ENCODE measurements at regions not wholly inside any gene's neighbourhood (a gene's known extent, or its start where the extent isn't known, plus 50 kb on each side); places are given as distances from the start of the nearest gene placed in this dataset.

DNA sequence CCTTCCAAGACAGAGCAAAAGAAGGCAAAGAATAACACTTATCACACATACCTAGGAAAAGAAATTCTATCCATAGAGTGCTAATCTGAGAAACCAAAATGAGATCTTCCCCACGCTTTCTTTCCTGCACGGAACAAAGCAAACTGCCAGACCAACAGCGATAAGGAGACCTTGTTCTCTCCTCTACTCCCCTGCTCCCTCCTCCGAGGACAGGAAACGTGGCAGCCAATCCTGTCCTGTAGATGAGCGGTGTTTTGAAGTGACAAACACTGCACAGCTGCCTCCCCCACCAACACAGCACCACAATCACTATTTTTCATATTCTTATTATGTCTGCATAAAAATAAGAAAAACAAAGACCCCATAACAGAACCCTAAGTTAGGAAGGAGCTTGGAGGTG lies 113.9 kb upstream of the IRS2 start:
- intact Hi-C loops (cut with DNase I; ENCODE audit: low total_unique reads) = no loop called here
- Histone ChIP-seq H3K36me3 (no peaks in the 10 kb centered on the region), H3K4me3 (no peak overlapping the region), H3K9me3 (no peaks in the 10 kb centered on the region), H3K27me3 (replicated peaks in 1 of 7) (no peaks in the 10 kb centered on the region), H3K4me1 (no peaks in the 10 kb centered on the region), H3K27ac (no peak overlapping the region)
- no peak for TF ChIP-seq POLR2A (IDR thresholded peaks at IDR 0.05)
- TF ChIP-seq, protein P1, sequence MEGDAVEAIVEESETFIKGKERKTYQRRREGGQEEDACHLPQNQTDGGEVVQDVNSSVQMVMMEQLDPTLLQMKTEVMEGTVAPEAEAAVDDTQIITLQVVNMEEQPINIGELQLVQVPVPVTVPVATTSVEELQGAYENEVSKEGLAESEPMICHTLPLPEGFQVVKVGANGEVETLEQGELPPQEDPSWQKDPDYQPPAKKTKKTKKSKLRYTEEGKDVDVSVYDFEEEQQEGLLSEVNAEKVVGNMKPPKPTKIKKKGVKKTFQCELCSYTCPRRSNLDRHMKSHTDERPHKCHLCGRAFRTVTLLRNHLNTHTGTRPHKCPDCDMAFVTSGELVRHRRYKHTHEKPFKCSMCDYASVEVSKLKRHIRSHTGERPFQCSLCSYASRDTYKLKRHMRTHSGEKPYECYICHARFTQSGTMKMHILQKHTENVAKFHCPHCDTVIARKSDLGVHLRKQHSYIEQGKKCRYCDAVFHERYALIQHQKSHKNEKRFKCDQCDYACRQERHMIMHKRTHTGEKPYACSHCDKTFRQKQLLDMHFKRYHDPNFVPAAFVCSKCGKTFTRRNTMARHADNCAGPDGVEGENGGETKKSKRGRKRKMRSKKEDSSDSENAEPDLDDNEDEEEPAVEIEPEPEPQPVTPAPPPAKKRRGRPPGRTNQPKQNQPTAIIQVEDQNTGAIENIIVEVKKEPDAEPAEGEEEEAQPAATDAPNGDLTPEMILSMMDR (IDR thresholded peaks at IDR 0.05 in 8 of 11, conservative IDR thresholded peaks at IDR 0.05 in 3 of 11) = no peak
- no peak for TF ChIP-seq POLR2AphosphoS5 (IDR thresholded peaks at IDR 0.05)
- DNase-seq = no peak
- WGBS, 5 donors = 9 to 50% (median 18%) methylated on average over 6 of the region's 6 CpGs

DNA sequence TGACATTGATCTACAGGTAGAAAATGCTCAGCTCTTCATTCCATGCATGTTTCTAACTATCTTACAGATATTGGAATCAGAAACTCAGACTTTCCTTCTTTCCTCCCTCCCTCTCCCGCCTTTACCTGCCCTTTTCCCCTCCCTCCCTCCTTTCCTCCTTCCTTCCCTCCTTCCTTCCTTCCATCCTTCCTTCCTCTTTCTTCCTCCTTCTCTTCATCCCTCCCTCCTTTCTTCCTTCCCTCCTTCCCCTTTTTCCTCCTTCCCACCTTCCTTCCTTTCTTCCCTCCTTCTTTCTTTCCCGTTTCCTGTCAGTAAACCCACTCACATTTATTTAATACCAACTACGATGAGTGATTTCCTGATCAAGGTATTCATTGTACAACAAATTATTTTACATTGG lies 113.4 kb upstream of the IRS2 start:
- Histone ChIP-seq H3K4me1 (no peaks in the 10 kb centered on the region), H3K9me3 (no peaks in the 10 kb centered on the region), H3K4me3 (no peak overlapping the region), H3K27ac (no peak overlapping the region), H3K36me3 (no peaks in the 10 kb centered on the region), H3K27me3 (replicated peaks in 1 of 7) (no peaks in the 10 kb centered on the region)
- intact Hi-C loops (cut with DNase I; ENCODE audit: low total_unique reads) = no loop called here
- DNase-seq = no peak
- 29 to 69% (median 57%) methylated on average over 2 to 3 of the region's 3 CpGs for WGBS, 5 donors
- TF ChIP-seq, protein P1 (IDR thresholded peaks at IDR 0.05 in 8 of 11, conservative IDR thresholded peaks at IDR 0.05 in 3 of 11) = no peak
- TF ChIP-seq POLR2A (IDR thresholded peaks at IDR 0.05) (no peak), POLR2AphosphoS5 (IDR thresholded peaks at IDR 0.05) (no peak)

GRCh38 chr13:109899316-109899715 lies 112.9 kb upstream of the IRS2 start:
- intact Hi-C loops (cut with DNase I; ENCODE audit: low total_unique reads) = no loop called here
- Histone ChIP-seq H3K36me3 (no peaks in the 10 kb centered on the region), H3K9me3 (no peaks in the 10 kb centered on the region), H3K27me3 (replicated peaks in 1 of 7) (no peaks in the 10 kb centered on the region), H3K4me1 (no peaks in the 10 kb centered on the region), H3K27ac (no peak overlapping the region), H3K4me3 (no peak overlapping the region)
- TF ChIP-seq POLR2AphosphoS5 (IDR thresholded peaks at IDR 0.05) (no peak), POLR2A (IDR thresholded peaks at IDR 0.05) (no peak)
- TF ChIP-seq, protein P1 (IDR thresholded peaks at IDR 0.05 in 8 of 11, conservative IDR thresholded peaks at IDR 0.05 in 3 of 11) = no peak
- no peak for DNase-seq
- WGBS, 5 donors = 93 to 98% (median 93%) methylated on average over 3 of the region's 3 CpGs

DNA sequence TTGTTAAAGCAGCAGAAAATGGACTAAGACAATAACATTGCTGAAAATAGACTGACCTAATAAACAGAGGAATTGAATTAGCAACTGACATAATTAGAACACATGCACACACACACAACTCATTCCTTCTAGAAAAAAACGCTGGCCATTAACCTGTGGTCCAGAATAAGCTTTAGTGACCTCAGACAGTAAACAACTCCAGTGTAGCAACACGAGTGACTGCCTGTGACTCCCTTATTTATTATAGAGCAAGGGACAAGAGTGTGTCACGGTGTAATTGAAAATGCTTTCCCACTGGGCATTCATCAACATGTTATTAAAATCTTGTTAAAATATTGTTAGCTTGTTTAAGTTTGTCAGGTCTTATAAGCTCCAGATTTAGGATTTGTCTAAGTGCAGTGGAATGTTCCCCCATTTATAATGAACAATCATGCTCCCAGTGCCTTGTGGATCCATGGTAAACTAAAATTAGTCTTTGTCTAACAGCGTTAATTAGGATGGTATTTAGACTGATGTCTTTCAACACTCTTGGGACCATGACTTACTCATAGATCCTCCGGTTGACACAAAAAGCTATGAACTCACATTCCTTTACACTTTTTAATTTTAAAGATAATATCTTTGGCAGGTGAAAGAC lies 111.7 kb upstream of the IRS2 start:
- 69 to 83% (median 80%) methylated on average over 5 of the region's 5 CpGs for WGBS, 5 donors
- no peaks in the 10 kb centered on the region for H3K9me3 ChIP-seq

More for the DNA sequence above, 111.7 kb upstream of the IRS2 start:
- no peaks in the 10 kb centered on the region for H3K27me3 ChIP-seq (replicated peaks in 1 of 7)
- TF ChIP-seq, protein P1 (IDR thresholded peaks at IDR 0.05 in 8 of 11, conservative IDR thresholded peaks at IDR 0.05 in 3 of 11) = no peak
- TF ChIP-seq POLR2AphosphoS5 (IDR thresholded peaks at IDR 0.05) (no peak), POLR2A (IDR thresholded peaks at IDR 0.05) (no peak)
- H3K36me3 ChIP-seq = no peaks in the 10 kb centered on the region
- H3K4me3 ChIP-seq = no peak overlapping the region
- intact Hi-C loops (cut with DNase I; ENCODE audit: low total_unique reads) = no loop called here
- H3K27ac ChIP-seq = no peak overlapping the region
- no peak for DNase-seq
- no peaks in the 10 kb centered on the region for H3K4me1 ChIP-seq
